ENCODE measurements at regions not wholly inside any gene's neighbourhood (a gene's known extent, or its start where the extent isn't known, plus 50 kb on each side); places are given as distances from the start of the nearest gene placed in this dataset.

- TF ChIP-seq, protein P1, sequence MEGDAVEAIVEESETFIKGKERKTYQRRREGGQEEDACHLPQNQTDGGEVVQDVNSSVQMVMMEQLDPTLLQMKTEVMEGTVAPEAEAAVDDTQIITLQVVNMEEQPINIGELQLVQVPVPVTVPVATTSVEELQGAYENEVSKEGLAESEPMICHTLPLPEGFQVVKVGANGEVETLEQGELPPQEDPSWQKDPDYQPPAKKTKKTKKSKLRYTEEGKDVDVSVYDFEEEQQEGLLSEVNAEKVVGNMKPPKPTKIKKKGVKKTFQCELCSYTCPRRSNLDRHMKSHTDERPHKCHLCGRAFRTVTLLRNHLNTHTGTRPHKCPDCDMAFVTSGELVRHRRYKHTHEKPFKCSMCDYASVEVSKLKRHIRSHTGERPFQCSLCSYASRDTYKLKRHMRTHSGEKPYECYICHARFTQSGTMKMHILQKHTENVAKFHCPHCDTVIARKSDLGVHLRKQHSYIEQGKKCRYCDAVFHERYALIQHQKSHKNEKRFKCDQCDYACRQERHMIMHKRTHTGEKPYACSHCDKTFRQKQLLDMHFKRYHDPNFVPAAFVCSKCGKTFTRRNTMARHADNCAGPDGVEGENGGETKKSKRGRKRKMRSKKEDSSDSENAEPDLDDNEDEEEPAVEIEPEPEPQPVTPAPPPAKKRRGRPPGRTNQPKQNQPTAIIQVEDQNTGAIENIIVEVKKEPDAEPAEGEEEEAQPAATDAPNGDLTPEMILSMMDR (IDR thresholded peaks at IDR 0.05; ENCODE audit: insufficient read depth, low read depth, low read length): no peak
- TF ChIP-seq EZH2 (IDR thresholded peaks at IDR 0.05; ENCODE audit: insufficient read depth, low read length): no peak
Measured at GRCh38 chr10:36704124-36704523, 421.3 kb upstream of the ANKRD30A start.

Data from astrocyte (in vitro differentiated cells and primary cell).